Heart left ventricle (tissue), 13 donors: ENCODE measurements at regions not wholly inside any gene's neighbourhood (a gene's known extent, or its start where the extent isn't known, plus 50 kb on each side); places are given as distances from the start of the nearest gene placed in this dataset.

Experiments
- POLR2A ChIP-seq, 2 donors: fragments of 450-650 bp; IDR thresholded peaks; one replicate each; pipeline ENCODE4 v1.6.1; 2017; ENCODE audit warnings: antibody characterized with exemption in 2 of 2, mild to moderate bottlenecking in 2 of 2, moderate library complexity in 2 of 2
- TF ChIP-seq, protein P1 (sequence below), 12 donors: fragments of 200-600 bp; sonication (generic) in 4 of 12; IDR thresholded peaks; one replicate each; pipeline versions ENCODE4 v1.5.0 to v1.8.0; 2018 to 2022; ENCODE audit warnings: antibody characterized with exemption in 12 of 12, mild to moderate bottlenecking in 5 of 12
- donor health status: ischemic (EF 13 %, LVEDD 7.1; RV severe dilation, severe dysfunction).
- donor health status: DM: no; HTN: yes; CAD: no.
- donor health status: DM: no; HTN: no; CAD: no.
- donor health status: ischemic (EF 25% LVEDD 6.9; RV normal size, moderate dysfunction).
- donor health status: ischemic (EF 25% LVEDD 5.7; RV mildly dilated, moderate dysfunction).
- donor health status: ischemic (EF 35%, LVEDD 5.7; RV mildly dilated, moderate dysfunction).
- donor health status: nonischemic (EF 11% LVEDD 7.7; RV severe dilation, severe dysfunction).
- donor health status: DM: yes; HTN: yes; CAD: no.
- donor health status: PGD.
- donor health status: ischemic (EF 29% LVEDD 5.4; RV normal size, mild dysfunction).
- donor health status: nonischemic (EF 23%, LVEDD 6.1; RV moderate dilation, normal function).

DNA sequence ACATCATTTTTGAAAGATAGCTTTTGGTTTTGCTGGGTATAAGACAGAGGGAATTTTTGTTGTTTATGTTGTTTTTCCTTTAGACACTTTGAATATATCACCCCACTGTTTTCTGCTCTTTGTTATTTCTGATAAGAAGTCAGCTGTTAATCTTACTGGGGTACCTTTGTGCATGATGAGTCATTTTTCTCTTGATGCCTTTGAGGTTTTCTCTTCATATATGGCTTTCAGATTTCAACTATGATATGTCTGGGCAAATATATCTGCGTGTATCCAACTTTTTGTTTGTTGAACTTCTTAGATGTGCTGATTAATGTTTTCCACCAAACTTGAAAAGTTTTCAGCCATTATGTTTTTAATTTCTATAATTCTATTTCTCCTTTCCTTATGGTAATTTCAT is 208.6 kb upstream of the TMEM72 start:
- TF ChIP-seq, protein P1, sequence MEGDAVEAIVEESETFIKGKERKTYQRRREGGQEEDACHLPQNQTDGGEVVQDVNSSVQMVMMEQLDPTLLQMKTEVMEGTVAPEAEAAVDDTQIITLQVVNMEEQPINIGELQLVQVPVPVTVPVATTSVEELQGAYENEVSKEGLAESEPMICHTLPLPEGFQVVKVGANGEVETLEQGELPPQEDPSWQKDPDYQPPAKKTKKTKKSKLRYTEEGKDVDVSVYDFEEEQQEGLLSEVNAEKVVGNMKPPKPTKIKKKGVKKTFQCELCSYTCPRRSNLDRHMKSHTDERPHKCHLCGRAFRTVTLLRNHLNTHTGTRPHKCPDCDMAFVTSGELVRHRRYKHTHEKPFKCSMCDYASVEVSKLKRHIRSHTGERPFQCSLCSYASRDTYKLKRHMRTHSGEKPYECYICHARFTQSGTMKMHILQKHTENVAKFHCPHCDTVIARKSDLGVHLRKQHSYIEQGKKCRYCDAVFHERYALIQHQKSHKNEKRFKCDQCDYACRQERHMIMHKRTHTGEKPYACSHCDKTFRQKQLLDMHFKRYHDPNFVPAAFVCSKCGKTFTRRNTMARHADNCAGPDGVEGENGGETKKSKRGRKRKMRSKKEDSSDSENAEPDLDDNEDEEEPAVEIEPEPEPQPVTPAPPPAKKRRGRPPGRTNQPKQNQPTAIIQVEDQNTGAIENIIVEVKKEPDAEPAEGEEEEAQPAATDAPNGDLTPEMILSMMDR (IDR thresholded peaks at IDR 0.05): no peak
- TF ChIP-seq POLR2A (IDR thresholded peaks at IDR 0.05): no peak
